Suprapubic skin (tissue), 4 donors: ENCODE measurements at regions not wholly inside any gene's neighbourhood (a gene's known extent, or its start where the extent isn't known, plus 50 kb on each side); places are given as distances from the start of the nearest gene placed in this dataset.
A peak's percentile ranks its signal among the peaks of the same experiment; 100 is the strongest.

Source experiments
- DNase-seq, 2 donors: peaks; one replicate each; pipeline ENCODE4 v3.0.0-alpha.2; 2019; ENCODE audit warnings: low spot score in 2 of 2
- H3K27ac ChIP-seq: fragments of 200-600 bp; sonication (generic); one replicate; pipeline ENCODE4 v1.5.1; 2019
- H3K27me3 ChIP-seq: fragments of 200-600 bp; sonication (generic); one replicate; pipeline ENCODE4 v1.5.1; 2019
- H3K36me3 ChIP-seq: fragments of 200-600 bp; sonication (generic); one replicate; pipeline ENCODE4 v1.5.1; 2019
- H3K4me1 ChIP-seq: fragments of 200-600 bp; sonication (generic); one replicate; pipeline ENCODE4 v1.5.1; 2019
- H3K4me3 ChIP-seq: fragments of 200-600 bp; sonication (generic); one replicate; pipeline ENCODE4 v1.5.1; 2019; ENCODE audit warnings: mild to moderate bottlenecking
- H3K9me3 ChIP-seq: fragments of 200-600 bp; sonication (generic); one replicate; pipeline ENCODE4 v1.5.1; 2019
- POLR2A ChIP-seq, 2 donors: fragments of 450-650 bp; IDR thresholded peaks; one replicate each; pipeline ENCODE4 v1.6.1; 2017; ENCODE audit warnings: antibody characterized with exemption in 2 of 2, mild to moderate bottlenecking in 2 of 2, moderate library complexity in 2 of 2
- WGBS: methylation state at CpG from one replicate; pipeline ENCODE4 v1.1.5; 2018; 5-methylcytosine and 5-hydroxymethylcytosine counted together
- TF ChIP-seq, protein P1 (sequence below), 2 donors: fragments of 200-600 bp in 1 of 2; fragments of 450-650 bp in 1 of 2; sonication (generic) in 1 of 2; IDR thresholded peaks; one replicate each; pipeline ENCODE4 v1.5.1; 2016 to 2019; ENCODE audit warnings: antibody characterized with exemption in 2 of 2, mild to moderate bottlenecking in 1 of 2, moderate library complexity in 1 of 2

- TF ChIP-seq, protein P1, sequence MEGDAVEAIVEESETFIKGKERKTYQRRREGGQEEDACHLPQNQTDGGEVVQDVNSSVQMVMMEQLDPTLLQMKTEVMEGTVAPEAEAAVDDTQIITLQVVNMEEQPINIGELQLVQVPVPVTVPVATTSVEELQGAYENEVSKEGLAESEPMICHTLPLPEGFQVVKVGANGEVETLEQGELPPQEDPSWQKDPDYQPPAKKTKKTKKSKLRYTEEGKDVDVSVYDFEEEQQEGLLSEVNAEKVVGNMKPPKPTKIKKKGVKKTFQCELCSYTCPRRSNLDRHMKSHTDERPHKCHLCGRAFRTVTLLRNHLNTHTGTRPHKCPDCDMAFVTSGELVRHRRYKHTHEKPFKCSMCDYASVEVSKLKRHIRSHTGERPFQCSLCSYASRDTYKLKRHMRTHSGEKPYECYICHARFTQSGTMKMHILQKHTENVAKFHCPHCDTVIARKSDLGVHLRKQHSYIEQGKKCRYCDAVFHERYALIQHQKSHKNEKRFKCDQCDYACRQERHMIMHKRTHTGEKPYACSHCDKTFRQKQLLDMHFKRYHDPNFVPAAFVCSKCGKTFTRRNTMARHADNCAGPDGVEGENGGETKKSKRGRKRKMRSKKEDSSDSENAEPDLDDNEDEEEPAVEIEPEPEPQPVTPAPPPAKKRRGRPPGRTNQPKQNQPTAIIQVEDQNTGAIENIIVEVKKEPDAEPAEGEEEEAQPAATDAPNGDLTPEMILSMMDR (IDR thresholded peaks at IDR 0.05), result peak in 1 of 2 donors; percentile 32
- no peak for TF ChIP-seq POLR2A (IDR thresholded peaks at IDR 0.05)
- Histone ChIP-seq H3K27me3 (peaks cover 10% of the 10 kb centered on the region), H3K4me1 (no peaks in the 10 kb centered on the region), H3K4me3 (no peak overlapping the region), H3K27ac (no peak overlapping the region), H3K36me3 (no peaks in the 10 kb centered on the region), H3K9me3 (no peaks in the 10 kb centered on the region)
- no peak for DNase-seq
- 51% methylated on average over 8 of the region's 8 CpGs for WGBS
Observed at GRCh38 chr13:60627071-60627686, 230.2 kb downstream of the TDRD3 start.
